WTC11 (cell line): ENCODE measurements at regions not wholly inside any gene's neighbourhood (a gene's known extent, or its start where the extent isn't known, plus 50 kb on each side); places are given as distances from the start of the nearest gene placed in this dataset.

Source experiments
- ATAC-seq: fragments of 200-7000 bp; cut with Tn5 transposase; 2 replicates; pipeline ENCODE4 v1.10.0; 2021; ENCODE audit warnings: mild to moderate bottlenecking, moderate library complexity
- CTCF ChIA-PET: fragments of 300-600 bp; sonication (Branson Sonifier 250); formaldehyde crosslinking; loops from one replicate; lab custom pipeline; 2021; ENCODE audit warnings: antibody characterized with exemption; lab: Charles Lee
- POLR2A ChIA-PET: fragments of 350-600 bp; sonication (Branson Sonifier 250); formaldehyde crosslinking; loops from one replicate; lab custom pipeline; 2021; ENCODE audit warnings: antibody characterized with exemption; lab: Charles Lee
- DNase-seq: peaks from one replicate; pipeline ENCODE4 v3.0.0; 2021; ENCODE audit warnings: low spot score
- H3K27ac Mint-ChIP-seq: 2 replicates; pipeline ENCODE4 v1.8.0; 2021; ENCODE audit warnings: mixed read lengths
- H3K27me3 Mint-ChIP-seq: 2 replicates; pipeline ENCODE4 v1.8.0; 2021; ENCODE audit warnings: low read depth, mild to moderate bottlenecking, moderate library complexity, mixed read lengths
- H3K36me3 Mint-ChIP-seq: 2 replicates; pipeline ENCODE4 v1.8.0; 2021; ENCODE audit warnings: mixed read lengths
- H3K4me1 Mint-ChIP-seq: 2 replicates; pipeline ENCODE4 v1.8.0; 2022; ENCODE audit warnings: mixed read lengths
- H3K4me3 Mint-ChIP-seq: 2 replicates; pipeline ENCODE4 v1.8.0; 2021; ENCODE audit warnings: mild to moderate bottlenecking, moderate library complexity, mixed read lengths
- H3K9me3 Mint-ChIP-seq: 2 replicates; pipeline ENCODE4 v1.8.0; 2021; ENCODE audit warnings: mixed read lengths
- EMX1 ChIP-seq: fragments of 250-450 bp; sonication (Bioruptor Pico); IDR thresholded peaks from 2 replicates; pipeline ENCODE4 v1.8.0; 2021; ENCODE audit warnings: mild to moderate bottlenecking
- NR1H2 ChIP-seq: sonication (generic); formaldehyde crosslinking; IDR thresholded peaks from 2 replicates; pipeline ENCODE4 v1.9.0; 2021; ENCODE audit warnings: mild to moderate bottlenecking, moderate library complexity, missing genetic modification reagents
- SMAD4 ChIP-seq: sonication (generic); formaldehyde crosslinking; IDR thresholded peaks from 2 replicates; pipeline ENCODE4 v1.8.0; 2022; ENCODE audit warnings: mild to moderate bottlenecking, missing genetic modification reagents
- SP1 ChIP-seq: sonication (generic); formaldehyde crosslinking; conservative IDR thresholded peaks from 2 replicates; pipeline ENCODE4 v1.8.1; 2022; ENCODE audit warnings: missing genetic modification reagents
- ZNF396 ChIP-seq: fragments of 250-450 bp; sonication (Bioruptor Pico); IDR thresholded peaks from 2 replicates; pipeline ENCODE4 v1.8.0; 2021; ENCODE audit warnings: mild to moderate bottlenecking, moderate library complexity, borderline replicate concordance
- ZNF423 ChIP-seq: fragments of 250-450 bp; sonication (Bioruptor Pico); IDR thresholded peaks from 2 replicates; pipeline ENCODE4 v2.1.2; 2022; ENCODE audit warnings: mild to moderate bottlenecking, moderate library complexity
- TF ChIP-seq, protein P1 (sequence below): sonication (generic); formaldehyde crosslinking; IDR thresholded peaks from 2 replicates; pipeline ENCODE4 v1.8.0; 2022; ENCODE audit warnings: missing genetic modification reagents
- TF ChIP-seq, protein P2 (sequence below): sonication (generic); formaldehyde crosslinking; IDR thresholded peaks from 2 replicates; pipeline ENCODE4 v1.8.1; 2023; ENCODE audit warnings: mild to moderate bottlenecking, moderate library complexity, missing genetic modification reagents
- TF ChIP-seq, protein P3 (sequence below): fragments of 250-450 bp; sonication (Bioruptor Pico); conservative IDR thresholded peaks from 2 replicates; pipeline ENCODE4 v1.9.0; 2021; ENCODE audit warnings: mild to moderate bottlenecking

DNA sequence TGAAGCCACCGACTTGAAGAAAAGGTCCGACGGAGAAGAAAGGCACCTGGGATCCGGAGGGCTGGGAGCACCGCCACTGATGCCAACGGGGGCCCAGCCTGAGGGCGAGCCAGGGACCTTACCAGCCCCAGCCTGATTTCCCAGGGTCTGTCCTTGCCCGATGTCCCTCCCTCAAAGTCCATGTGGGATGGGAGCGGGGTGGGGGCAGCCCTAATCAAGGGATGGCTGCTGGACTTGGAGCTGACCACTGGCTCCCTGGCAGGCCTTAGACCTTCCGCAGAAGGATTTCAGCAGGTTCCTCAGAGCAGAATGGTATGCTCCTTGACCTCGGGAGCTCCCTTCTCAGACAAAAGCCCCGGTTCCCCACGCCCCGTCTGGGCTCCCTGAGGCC is 99.6 kb downstream of the ZFP36L2 start:
- H3K9me3 Mint-ChIP-seq, result no peaks in the 10 kb centered on the region
- no peak for ATAC-seq
- CTCF ChIA-PET, result interaction anchor here (0.5 to 3.1 kb wide), 46 partner anchors 9 to 443 kb away, joined by 3 to 23 read pairs (median 4); partner anchors contain the start of gene ZFP36L2
- peaks cover 14% of the 10 kb centered on the region for H3K4me1 Mint-ChIP-seq
- no peaks in the 10 kb centered on the region; the same call in 1 of the 2 replicates for H3K27me3 Mint-ChIP-seq
- TF ChIP-seq, protein P1, sequence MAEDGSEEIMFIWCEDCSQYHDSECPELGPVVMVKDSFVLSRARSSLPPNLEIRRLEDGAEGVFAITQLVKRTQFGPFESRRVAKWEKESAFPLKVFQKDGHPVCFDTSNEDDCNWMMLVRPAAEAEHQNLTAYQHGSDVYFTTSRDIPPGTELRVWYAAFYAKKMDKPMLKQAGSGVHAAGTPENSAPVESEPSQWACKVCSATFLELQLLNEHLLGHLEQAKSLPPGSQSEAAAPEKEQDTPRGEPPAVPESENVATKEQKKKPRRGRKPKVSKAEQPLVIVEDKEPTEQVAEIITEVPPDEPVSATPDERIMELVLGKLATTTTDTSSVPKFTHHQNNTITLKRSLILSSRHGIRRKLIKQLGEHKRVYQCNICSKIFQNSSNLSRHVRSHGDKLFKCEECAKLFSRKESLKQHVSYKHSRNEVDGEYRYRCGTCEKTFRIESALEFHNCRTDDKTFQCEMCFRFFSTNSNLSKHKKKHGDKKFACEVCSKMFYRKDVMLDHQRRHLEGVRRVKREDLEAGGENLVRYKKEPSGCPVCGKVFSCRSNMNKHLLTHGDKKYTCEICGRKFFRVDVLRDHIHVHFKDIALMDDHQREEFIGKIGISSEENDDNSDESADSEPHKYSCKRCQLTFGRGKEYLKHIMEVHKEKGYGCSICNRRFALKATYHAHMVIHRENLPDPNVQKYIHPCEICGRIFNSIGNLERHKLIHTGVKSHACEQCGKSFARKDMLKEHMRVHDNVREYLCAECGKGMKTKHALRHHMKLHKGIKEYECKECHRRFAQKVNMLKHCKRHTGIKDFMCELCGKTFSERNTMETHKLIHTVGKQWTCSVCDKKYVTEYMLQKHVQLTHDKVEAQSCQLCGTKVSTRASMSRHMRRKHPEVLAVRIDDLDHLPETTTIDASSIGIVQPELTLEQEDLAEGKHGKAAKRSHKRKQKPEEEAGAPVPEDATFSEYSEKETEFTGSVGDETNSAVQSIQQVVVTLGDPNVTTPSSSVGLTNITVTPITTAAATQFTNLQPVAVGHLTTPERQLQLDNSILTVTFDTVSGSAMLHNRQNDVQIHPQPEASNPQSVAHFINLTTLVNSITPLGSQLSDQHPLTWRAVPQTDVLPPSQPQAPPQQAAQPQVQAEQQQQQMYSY, result no peak
- TF ChIP-seq ZNF396 (CRISPR knock-in tag) (no peak), EMX1 (CRISPR knock-in tag) (no peak)
- TF ChIP-seq, protein P2, sequence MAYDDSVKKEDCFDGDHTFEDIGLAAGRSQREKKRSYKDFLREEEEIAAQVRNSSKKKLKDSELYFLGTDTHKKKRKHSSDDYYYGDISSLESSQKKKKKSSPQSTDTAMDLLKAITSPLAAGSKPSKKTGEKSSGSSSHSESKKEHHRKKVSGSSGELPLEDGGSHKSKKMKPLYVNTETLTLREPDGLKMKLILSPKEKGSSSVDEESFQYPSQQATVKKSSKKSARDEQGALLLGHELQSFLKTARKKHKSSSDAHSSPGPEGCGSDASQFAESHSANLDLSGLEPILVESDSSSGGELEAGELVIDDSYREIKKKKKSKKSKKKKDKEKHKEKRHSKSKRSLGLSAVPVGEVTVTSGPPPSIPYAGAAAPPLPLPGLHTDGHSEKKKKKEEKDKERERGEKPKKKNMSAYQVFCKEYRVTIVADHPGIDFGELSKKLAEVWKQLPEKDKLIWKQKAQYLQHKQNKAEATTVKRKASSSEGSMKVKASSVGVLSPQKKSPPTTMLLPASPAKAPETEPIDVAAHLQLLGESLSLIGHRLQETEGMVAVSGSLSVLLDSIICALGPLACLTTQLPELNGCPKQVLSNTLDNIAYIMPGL (CRISPR knock-in tag), result no peak
- TF ChIP-seq, protein P3, sequence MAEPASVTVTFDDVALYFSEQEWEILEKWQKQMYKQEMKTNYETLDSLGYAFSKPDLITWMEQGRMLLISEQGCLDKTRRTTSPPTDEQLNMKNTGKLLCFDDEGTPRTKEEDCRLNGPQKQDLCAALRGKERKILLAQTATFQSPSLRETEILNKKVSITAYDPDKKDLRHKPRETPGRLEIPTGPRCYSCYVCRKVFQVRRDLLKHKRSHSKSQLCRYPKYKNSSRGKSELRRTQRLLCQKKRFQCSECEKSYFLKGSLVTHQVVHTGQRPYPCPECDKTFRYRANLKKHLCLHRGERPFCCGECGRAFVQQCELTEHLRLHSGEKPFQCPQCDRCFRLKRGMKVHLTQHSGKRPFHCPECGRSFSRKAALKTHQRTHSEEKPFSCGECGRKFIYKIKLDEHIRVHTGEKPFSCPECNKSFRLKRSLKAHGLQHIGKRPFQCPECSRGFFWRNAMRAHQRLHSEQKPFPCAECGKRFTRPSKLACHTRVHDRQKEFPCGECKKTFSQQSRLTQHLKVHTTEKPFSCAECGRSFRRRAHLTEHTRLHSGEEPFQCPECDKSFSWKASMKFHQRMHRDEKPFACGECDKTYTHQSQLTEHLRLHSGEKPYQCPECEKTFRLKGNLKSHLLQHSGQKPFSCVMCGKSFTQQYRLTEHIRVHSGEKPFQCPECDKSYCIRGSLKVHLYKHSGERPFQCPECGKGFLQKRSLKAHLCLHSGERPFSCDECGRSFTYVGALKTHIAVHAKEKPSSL, result no peak
- no peaks in the 10 kb centered on the region for H3K36me3 Mint-ChIP-seq
- no peak for DNase-seq
- H3K4me3 Mint-ChIP-seq, result no peak overlapping the region
- H3K27ac Mint-ChIP-seq, result no peak overlapping the region
- POLR2A ChIA-PET, result no interaction called here

DNA sequence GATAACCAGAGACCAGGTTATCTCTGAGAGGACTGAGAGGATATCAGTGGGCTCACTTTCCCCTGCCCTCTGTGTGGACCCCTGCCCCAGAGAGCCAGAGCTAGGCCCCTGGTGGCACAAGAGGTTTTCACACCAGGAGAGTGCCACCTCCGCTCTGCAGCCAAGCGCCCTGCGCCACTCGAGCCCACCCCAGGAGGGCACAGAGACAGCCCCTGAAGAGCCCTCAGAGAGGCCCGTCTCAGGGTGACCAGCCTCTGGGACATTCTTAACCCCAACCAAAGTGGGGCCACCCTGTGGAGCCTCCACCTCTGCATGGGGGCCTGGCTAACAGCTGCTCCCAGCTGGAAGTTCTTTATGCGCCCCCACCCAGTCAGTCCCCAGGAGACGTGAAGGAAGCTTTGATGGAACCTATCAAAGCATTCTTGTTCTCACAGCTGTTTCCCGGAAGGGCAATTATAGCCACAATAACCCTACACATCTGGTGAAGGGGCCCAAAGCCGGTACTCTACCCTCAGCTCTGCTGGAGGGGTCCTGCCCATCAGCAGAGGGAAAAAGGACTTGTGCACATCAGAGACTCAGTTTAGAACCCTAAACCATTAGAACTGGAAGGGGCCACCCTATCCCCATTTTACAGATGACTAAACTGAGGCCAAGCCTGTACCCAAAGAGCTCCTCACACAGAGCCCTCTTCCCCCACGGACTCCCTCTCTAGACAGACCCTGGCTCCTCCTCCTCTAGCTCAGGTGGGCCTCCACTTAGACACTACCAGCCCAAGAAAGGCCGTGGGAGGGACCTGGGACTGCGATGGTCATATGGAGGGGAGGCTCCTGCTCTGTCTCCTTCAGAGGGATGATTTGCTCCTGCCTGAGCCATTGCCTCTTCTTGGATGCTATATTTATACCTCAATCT is 101.1 kb downstream of the ZFP36L2 start:
- H3K4me1 Mint-ChIP-seq, result peaks cover 10% of the 10 kb centered on the region
- peaks cover 6% of the 10 kb centered on the region for H3K9me3 Mint-ChIP-seq
- no peak overlapping the region for H3K4me3 Mint-ChIP-seq
- no peaks in the 10 kb centered on the region; the same call in 1 of the 2 replicates for H3K27me3 Mint-ChIP-seq
- TF ChIP-seq SMAD4 (CRISPR knock-in tag) (no peak), ZNF423 (CRISPR knock-in tag) (peak; percentile 56)
- TF ChIP-seq, all 79 proteins: peak for 1
- ATAC-seq (no peak), DNase-seq (no peak)
- Mint-ChIP-seq H3K27ac (no peak overlapping the region), H3K36me3 (0 out of 2 replicates have a peak, but pooled peaks cover 4% of the 10 kb centered on the region)
- POLR2A ChIA-PET, result no interaction called here
- CTCF ChIA-PET, result interaction anchor here (0.8 to 1.6 kb wide), 3 partner anchors 15 to 150 kb away, joined by 3 to 4 read pairs (median 3); no protein-coding TSS in a partner anchor

DNA sequence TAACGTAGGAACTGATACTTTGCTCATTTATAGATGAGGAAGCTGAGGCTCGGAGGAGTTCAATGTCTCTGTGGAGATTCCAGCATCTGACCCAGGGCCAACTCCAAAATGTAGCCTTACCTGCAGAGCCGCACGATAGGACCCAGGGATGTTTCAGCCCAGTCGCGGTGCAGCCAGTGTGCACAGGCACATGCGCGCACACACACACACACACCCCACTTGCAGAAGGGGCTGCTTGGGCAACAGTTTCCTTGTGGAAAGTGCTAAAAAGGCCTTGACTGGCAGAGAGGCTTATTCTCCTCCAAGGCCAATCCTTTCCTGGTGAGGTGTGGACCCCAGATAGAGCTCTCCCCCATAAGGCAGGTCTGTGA is 101.7 kb downstream of the ZFP36L2 start:
- no peak for ATAC-seq
- no peak overlapping the region for H3K27ac Mint-ChIP-seq

More for the DNA sequence above, 101.7 kb downstream of the ZFP36L2 start:
- ChIA-PET CTCF (interaction anchor here (1.6 kb wide), 1 partner anchor 45 kb away, joined by 4 read pairs; no protein-coding TSS in a partner anchor), POLR2A (no interaction called here)
- H3K27me3 Mint-ChIP-seq, result no peaks in the 10 kb centered on the region; the same call in 1 of the 2 replicates
- H3K4me1 Mint-ChIP-seq, result peaks cover 8% of the 10 kb centered on the region
- H3K4me3 Mint-ChIP-seq, result no peak overlapping the region
- no peak for DNase-seq
- peaks cover 8% of the 10 kb centered on the region for H3K9me3 Mint-ChIP-seq
- peaks cover 6% of the 10 kb centered on the region for H3K36me3 Mint-ChIP-seq
- TF ChIP-seq SP1, result no peak
- no peak for TF ChIP-seq NR1H2
